ENCODE measurements at regions not wholly inside any gene's neighbourhood (a gene's known extent, or its start where the extent isn't known, plus 50 kb on each side); places are given as distances from the start of the nearest gene placed in this dataset.

- TF ChIP-seq, protein P1, sequence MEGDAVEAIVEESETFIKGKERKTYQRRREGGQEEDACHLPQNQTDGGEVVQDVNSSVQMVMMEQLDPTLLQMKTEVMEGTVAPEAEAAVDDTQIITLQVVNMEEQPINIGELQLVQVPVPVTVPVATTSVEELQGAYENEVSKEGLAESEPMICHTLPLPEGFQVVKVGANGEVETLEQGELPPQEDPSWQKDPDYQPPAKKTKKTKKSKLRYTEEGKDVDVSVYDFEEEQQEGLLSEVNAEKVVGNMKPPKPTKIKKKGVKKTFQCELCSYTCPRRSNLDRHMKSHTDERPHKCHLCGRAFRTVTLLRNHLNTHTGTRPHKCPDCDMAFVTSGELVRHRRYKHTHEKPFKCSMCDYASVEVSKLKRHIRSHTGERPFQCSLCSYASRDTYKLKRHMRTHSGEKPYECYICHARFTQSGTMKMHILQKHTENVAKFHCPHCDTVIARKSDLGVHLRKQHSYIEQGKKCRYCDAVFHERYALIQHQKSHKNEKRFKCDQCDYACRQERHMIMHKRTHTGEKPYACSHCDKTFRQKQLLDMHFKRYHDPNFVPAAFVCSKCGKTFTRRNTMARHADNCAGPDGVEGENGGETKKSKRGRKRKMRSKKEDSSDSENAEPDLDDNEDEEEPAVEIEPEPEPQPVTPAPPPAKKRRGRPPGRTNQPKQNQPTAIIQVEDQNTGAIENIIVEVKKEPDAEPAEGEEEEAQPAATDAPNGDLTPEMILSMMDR (conservative IDR thresholded peaks at IDR 0.05) = no peak
- TF ChIP-seq ZFX (IDR thresholded peaks at IDR 0.05) = no peak
Observed at GRCh38 chr15:52844823-52845222, 54.7 kb upstream of the ONECUT1 start.

Data from C4-2B (cell line).